CD4-positive, alpha-beta T cell treated with Interleukin-15 for 4 hours (primary cell): ENCODE measurements at regions not wholly inside any gene's neighbourhood (a gene's known extent, or its start where the extent isn't known, plus 50 kb on each side); places are given as distances from the start of the nearest gene placed in this dataset.
"Not testable (repeated sequence)": the region's sequence is repeated elsewhere in the genome, so short reads cannot be mapped to it uniquely, and the experiment has no call there.

Experiments
- DNase-seq: peaks from one replicate; pipeline ENCODE4 v3.0.0-alpha.2; 2020; ENCODE audit warnings: low spot score

DNA sequence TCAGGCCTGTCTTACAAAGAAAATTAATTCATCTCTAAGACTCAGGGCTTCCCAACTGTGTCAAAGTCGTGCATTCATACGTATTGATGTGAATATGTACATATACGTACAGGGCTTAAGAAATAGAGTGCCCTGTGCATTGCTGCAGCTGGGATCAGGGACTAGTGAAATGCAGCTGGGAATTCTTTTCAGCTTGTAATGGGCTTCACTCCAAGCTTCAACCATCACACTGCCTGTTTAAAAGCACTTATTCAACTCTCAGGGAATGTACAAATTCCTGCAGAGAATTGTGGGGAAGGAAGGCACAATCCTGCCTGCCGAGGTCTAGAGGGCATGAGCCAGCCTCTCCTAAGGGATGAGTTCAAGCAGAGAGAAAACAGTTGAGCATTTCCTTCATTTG, 59.6 kb upstream of the MAN2A1 start:
- no peak for DNase-seq

DNA sequence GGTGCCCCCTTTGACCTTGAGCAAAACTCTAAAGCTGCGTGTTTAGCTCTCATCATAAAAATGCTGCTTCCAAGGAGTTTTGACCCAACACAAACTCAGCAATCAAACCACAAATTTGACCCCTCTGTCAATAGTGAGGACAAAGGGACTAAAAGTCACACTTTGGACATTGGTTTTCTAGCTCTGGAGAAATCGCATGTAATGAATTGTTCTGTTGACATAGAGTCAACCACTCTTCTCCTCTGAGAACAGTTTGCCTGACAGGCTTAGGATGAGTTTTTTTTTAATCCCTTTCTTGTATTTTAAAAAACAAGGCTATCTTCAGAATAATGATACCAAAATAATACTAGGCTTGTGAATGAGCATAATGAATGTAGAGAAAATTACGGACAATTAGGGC, 61.1 kb upstream of the MAN2A1 start:
- no peak for DNase-seq

GRCh38 chr5:109621266-109621665, 68.5 kb upstream of the MAN2A1 start:
- not testable (repeated sequence) for DNase-seq

DNA sequence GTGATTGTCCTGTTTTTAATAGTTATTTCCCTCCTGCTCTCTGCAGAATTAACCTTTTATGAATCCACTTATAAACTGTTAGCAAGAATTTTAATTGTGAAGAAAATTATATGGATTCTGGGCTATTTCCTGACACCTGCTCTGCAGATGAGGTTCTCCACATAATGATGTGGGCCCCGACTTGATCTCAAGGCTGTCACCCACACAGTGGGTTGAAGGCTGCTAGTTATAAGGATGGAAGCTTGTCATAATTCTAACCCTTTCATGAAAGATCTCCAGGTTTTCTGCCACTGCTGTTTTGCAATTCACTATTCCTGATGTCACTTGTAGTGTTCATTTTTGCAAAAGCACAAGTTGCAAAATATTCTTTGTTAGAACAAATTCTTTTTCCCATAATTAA, 69.1 kb upstream of the MAN2A1 start:
- DNase-seq = no peak

- DNase-seq = no peak
Measured at GRCh38 chr5:109619606-109620005, 70.1 kb upstream of the MAN2A1 start.

- DNase-seq = no peak
Measured at GRCh38 chr5:109619021-109619460, 70.7 kb upstream of the MAN2A1 start.

GRCh38 chr5:109614981-109615380, 74.7 kb upstream of the MAN2A1 start:
- DNase-seq = no peak

GRCh38 chr5:109614301-109614700, 75.4 kb upstream of the MAN2A1 start:
- DNase-seq = no peak

DNA sequence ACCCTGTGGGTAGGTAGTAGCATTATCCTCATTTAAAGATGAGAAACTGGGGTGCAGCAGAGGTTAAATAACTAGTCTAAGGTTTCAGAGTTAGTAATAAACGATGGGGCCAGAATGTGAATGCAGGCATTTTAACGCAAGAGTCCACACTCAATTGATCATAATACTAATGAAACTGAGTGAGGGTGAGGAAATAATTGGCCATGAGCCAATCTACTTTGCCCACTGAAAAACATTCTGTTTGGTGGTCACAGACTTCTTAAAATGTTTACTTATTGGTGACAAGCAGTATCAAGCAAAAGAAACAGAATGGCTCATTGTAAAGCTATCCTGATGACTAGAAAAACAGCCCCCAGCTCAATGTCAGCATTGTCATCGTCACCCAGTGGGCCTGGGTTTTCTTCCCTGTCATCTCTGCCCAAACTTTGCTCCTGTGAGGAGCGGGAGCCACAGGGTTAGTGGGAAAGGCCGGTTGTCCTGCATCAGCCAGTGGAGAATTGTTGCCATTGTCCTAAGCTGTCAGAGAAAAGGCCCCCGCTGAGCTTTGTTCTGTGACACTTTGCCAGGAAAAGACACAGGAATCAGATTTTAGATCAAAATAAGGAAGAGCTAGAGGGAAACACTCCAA, 77.3 kb upstream of the MAN2A1 start:
- DNase-seq = no peak

DNA sequence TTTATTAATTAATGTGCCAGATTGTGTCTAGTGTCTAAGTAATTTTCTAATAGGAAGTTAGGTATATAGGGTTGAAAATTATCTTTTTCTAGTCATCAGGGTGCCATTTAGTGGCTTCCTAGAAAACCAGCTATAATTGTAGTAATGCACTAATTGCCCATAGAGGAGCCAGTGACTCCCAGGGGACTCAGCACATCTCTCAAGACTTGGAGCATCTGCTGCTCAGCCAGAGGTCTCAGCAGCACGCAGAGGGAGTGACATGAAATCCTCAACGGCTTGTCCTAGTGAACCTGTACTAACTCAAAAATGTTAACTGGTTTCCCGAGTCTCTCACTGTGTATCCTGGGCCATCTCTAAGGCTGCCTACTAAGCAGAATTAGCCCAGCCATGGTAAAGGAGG, 78.2 kb upstream of the MAN2A1 start:
- no peak for DNase-seq

DNA sequence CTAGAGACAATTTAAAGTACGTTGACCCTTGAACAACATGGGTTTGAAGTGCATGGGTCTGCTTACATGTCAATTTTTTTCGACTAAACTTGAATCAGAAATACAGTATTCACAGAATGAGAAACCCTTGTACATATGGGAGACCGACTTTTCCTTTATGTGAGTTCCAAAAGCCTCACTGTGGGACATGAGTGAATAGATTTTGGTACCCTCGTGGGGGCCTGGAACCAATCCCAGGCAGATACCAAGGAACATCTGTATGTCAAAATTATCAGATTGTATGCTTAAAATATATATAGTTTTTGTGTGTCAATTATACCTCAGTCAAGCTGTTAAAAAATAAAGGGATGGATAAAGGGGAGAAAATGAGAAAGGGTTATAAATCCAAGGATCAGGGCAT, 78.7 kb upstream of the MAN2A1 start:
- DNase-seq = no peak

- no peak for DNase-seq
Measured at GRCh38 chr5:109610581-109610980, 79.1 kb upstream of the MAN2A1 start.

GRCh38 chr5:109605207-109605730, 84.5 kb upstream of the MAN2A1 start:
- DNase-seq = no peak

DNA sequence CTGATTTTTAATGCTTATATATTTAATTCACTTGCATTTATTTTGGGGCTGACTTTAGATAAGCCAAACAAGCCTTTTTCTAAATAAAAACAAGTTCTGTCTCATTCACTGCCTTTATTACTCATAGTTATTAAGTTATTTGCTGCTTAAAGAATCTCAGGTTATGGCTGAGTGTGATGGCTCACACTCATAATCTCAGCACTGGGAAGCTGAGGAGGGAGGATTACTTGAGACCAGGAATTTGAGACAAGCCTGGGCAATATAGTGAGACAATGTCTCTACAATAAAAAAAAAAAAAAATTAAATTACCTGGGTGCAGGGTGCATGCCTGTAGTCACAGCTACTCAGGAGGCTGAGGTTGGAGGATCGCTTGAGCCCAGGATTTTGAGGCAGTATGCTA, 85.0 kb upstream of the MAN2A1 start:
- no peak for DNase-seq

DNA sequence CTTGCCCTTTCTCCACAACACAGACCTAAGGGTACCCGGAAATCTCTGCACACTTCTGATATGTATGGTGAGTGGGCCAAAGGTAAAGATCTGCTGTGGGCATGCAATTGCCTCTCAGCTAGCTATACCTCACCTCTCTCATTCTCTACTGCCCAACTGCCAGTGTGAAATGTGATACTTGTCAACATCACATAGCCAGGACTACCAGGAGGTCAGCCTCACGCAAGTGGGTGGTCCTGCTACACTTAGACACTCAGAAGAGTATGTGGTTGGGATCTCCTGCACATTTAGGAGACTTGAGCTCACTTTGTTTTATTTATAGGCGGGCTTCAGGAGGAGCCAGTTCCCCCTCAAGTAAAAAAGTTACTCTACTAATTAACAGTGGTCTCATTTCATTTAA, 88.0 kb upstream of the MAN2A1 start:
- DNase-seq = no peak

GRCh38 chr5:109597893-109598292, 91.8 kb upstream of the MAN2A1 start:
- no peak for DNase-seq

DNA sequence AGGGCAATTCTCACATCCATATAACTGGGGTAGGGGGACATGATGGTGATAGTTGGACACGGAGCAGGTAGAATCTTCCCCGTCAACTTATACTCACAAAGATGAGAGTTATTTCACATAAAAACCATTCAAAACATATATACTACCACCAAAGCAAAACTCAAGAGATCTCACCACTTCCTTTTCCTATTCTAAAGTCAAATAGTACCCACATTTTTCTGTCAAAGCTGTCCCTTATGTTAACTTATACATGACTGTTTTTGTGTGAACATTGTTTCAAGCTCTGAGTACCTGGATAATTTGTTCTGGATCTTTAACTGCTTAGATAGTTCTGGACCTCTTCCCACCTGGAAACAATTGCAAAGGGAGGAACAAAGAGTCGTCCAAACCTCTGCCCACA, 95.5 kb upstream of the MAN2A1 start:
- no peak for DNase-seq

DNA sequence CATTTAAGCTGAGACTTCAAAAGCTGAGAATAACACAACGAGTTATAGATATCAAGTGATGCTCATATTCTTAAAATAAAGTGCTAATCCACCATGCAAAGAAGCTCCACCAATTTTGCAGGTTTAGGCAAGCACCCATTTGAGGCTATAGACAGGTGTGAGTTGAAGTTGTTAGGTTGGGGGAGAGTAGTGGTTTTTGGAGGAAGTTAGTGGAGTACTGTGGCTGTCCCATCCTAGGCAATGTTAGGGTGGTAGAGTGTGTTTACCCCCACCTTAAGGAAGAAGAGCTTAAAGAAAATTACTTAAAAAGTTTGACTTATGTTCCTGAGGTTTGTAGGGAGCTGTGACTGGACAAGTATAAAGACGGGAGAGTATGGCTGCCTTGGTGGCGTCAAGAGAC, 98.9 kb upstream of the MAN2A1 start:
- DNase-seq = no peak

- DNase-seq = peak; percentile 6
Measured at GRCh38 chr5:109589986-109590385, 99.7 kb upstream of the MAN2A1 start.

DNA sequence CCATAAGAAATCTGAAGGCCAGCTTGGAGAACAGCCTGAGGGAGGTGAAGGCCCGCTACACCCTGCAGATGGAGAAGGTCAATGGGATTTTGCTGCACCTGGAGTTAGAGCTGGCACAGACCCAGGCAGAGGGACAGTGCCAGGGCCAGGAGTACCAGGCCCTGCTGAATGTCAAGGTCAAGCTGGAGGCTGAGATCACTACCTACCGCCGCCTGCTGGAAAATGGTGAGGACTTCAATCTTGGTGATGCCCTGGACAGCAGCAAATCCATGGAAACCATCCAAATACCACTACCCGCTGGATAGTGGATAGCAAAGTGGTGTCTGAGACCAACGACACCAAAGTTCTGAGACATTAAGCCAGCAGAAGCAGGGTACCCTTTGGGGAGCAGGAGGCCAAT, 100.5 kb upstream of the MAN2A1 start:
- no peak for DNase-seq

GRCh38 chr5:109588281-109589035, 101.3 kb upstream of the MAN2A1 start:
- no peak for DNase-seq

- DNase-seq = no peak
Measured at GRCh38 chr5:109584986-109585599, 104.6 kb upstream of the MAN2A1 start.

- DNase-seq = no peak
Measured at GRCh38 chr5:109580225-109580624, 109.5 kb upstream of the MAN2A1 start.
